H9 (cell line): ENCODE measurements at regions not wholly inside any gene's neighbourhood (a gene's known extent, or its start where the extent isn't known, plus 50 kb on each side); places are given as distances from the start of the nearest gene placed in this dataset.

Source experiments
- DNase-seq: peaks from one replicate; pipeline ENCODE4 v3.0.0-alpha.2; 2017
- H2AFZ ChIP-seq: one replicate; pipeline ENCODE4 v1.6.1; 2013; ENCODE audit warnings: mild to moderate bottlenecking, low read length, control low read depth, moderate library complexity
- H2AK5ac ChIP-seq: 2 replicates; pipeline ENCODE4 v1.6.1; 2013; ENCODE audit warnings: low read length, control low read depth, mixed read lengths; ENCODE audit not compliant: insufficient read length
- H2BK120ac ChIP-seq: one replicate; pipeline ENCODE4 v1.6.1; 2013; ENCODE audit warnings: low read depth, mild to moderate bottlenecking, low read length, control low read depth, inconsistent platforms; ENCODE audit not compliant: poor library complexity, severe bottlenecking
- H2BK12ac ChIP-seq: 2 replicates; pipeline ENCODE4 v1.6.1; 2013; ENCODE audit warnings: low read length, control low read depth, mixed read lengths, low read depth; ENCODE audit not compliant: insufficient read length
- H2BK15ac ChIP-seq: 2 replicates; pipeline ENCODE4 v1.6.1; 2013; ENCODE audit warnings: low read depth, low read length, control low read depth
- H2BK20ac ChIP-seq: one replicate; pipeline ENCODE4 v1.6.1; 2013; ENCODE audit warnings: low read depth, mild to moderate bottlenecking, low read length, control low read depth, inconsistent platforms; ENCODE audit not compliant: poor library complexity, severe bottlenecking
- H2BK5ac ChIP-seq: 2 replicates; pipeline ENCODE4 v1.6.1; 2013; ENCODE audit warnings: low read length, control low read depth, mixed read lengths; ENCODE audit not compliant: insufficient read length
- H3K14ac ChIP-seq: 2 replicates; pipeline ENCODE4 v1.6.1; 2013; ENCODE audit warnings: low read length, control low read depth; ENCODE audit not compliant: insufficient read depth
- H3K18ac ChIP-seq: 2 replicates; pipeline ENCODE4 v1.6.1; 2013; ENCODE audit warnings: low read depth, mild to moderate bottlenecking, mixed read lengths, low read length, control low read depth; ENCODE audit not compliant: insufficient read length
- H3K23ac ChIP-seq: 2 replicates; pipeline ENCODE4 v1.6.1; 2013; ENCODE audit warnings: low read length, control low read depth, mixed read lengths, low read depth; ENCODE audit not compliant: insufficient read length
- H3K23me2 ChIP-seq: 2 replicates; pipeline ENCODE4 v1.6.1; 2013; ENCODE audit warnings: low read depth, mild to moderate bottlenecking, mixed read lengths, low read length, control low read depth; ENCODE audit not compliant: insufficient read length, poor library complexity, severe bottlenecking
- H3K27ac ChIP-seq: 2 replicates; pipeline ENCODE4 v1.5.1; 2013; ENCODE audit warnings: low read length, control low read depth, mixed read lengths, low read depth; ENCODE audit not compliant: insufficient read length
- H3K27me3 ChIP-seq: 2 replicates; pipeline ENCODE4 v1.6.1; 2013; ENCODE audit warnings: low read length, control low read depth, inconsistent platforms; ENCODE audit not compliant: insufficient read depth
- H3K4ac ChIP-seq: 2 replicates; pipeline ENCODE4 v1.6.1; 2013; ENCODE audit warnings: low read depth, mild to moderate bottlenecking, control low read depth, inconsistent platforms, low read length, moderate library complexity
- H3K4me1 ChIP-seq: 2 replicates; pipeline ENCODE4 v1.6.1; 2013; ENCODE audit warnings: low read length, control low read depth, inconsistent platforms; ENCODE audit not compliant: insufficient read depth
- H3K4me2 ChIP-seq: 2 replicates; pipeline ENCODE4 v1.6.1; 2013; ENCODE audit warnings: low read length, control low read depth, mixed read lengths; ENCODE audit not compliant: insufficient read length, insufficient read depth
- H3K56ac ChIP-seq: 2 replicates; pipeline ENCODE4 v1.6.1; 2013; ENCODE audit warnings: low read depth, mild to moderate bottlenecking, mixed read lengths, low read length, control low read depth; ENCODE audit not compliant: insufficient read length
- H3K79me1 ChIP-seq: 2 replicates; pipeline ENCODE4 v1.6.1; 2013; ENCODE audit warnings: low read depth, mild to moderate bottlenecking, moderate library complexity, low read length, control low read depth, inconsistent platforms; ENCODE audit not compliant: insufficient read depth, poor library complexity, severe bottlenecking
- H3K79me2 ChIP-seq: 2 replicates; pipeline ENCODE4 v1.6.1; 2013; ENCODE audit warnings: low read length, control low read depth, inconsistent platforms; ENCODE audit not compliant: insufficient read depth
- H3K9ac ChIP-seq: 2 replicates; pipeline ENCODE4 v1.6.1; 2013; ENCODE audit warnings: low read length, control low read depth, mixed read lengths; ENCODE audit not compliant: insufficient read length; ENCODE audit errors: extremely low read depth
- H3K9me3 ChIP-seq: one replicate; pipeline ENCODE4 v1.6.1; 2013; ENCODE audit warnings: low read depth, low read length, inconsistent platforms; ENCODE audit not compliant: control insufficient read depth
- H3T11ph ChIP-seq: one replicate; pipeline ENCODE4 v1.6.1; 2013; ENCODE audit warnings: mild to moderate bottlenecking, low read length, control low read depth, inconsistent platforms
- H4K20me1 ChIP-seq: one replicate; pipeline ENCODE4 v1.6.1; 2013; ENCODE audit not compliant: control insufficient read depth, insufficient read length, insufficient read depth
- H4K5ac ChIP-seq: 2 replicates; pipeline ENCODE4 v1.6.1; 2013; ENCODE audit warnings: low read depth, mild to moderate bottlenecking, mixed read lengths, low read length, control low read depth; ENCODE audit not compliant: insufficient read length
- H4K8ac ChIP-seq: replicated peaks from 2 replicates; pipeline ENCODE4 v1.6.1; 2013; ENCODE audit warnings: low read length, control low read depth, mixed read lengths, low read depth; ENCODE audit not compliant: insufficient read length
- H4K91ac ChIP-seq: 2 replicates; pipeline ENCODE4 v1.6.1; 2013; ENCODE audit warnings: low read depth, mild to moderate bottlenecking, moderate library complexity, mixed read lengths, low read length, control low read depth; ENCODE audit not compliant: insufficient read length
- H3K27ac Mint-ChIP-seq, 3 experiments: 2 replicates in 2 of 3; 3 replicates in 1 of 3; pipeline ENCODE4 v1.8.0; 2020 to 2021; ENCODE audit warnings: mixed read lengths in 3 of 3, mild to moderate bottlenecking in 1 of 3, moderate library complexity in 1 of 3
- H3K27me3 Mint-ChIP-seq: 2 replicates; pipeline ENCODE4 v1.8.0; 2021; ENCODE audit warnings: low read depth, mild to moderate bottlenecking, moderate library complexity, mixed read lengths
- H3K36me3 Mint-ChIP-seq, 3 experiments: 2 replicates in 2 of 3; 3 replicates in 1 of 3; pipeline ENCODE4 v1.8.0; 2020 to 2021; ENCODE audit warnings: low read depth in 3 of 3, mixed read lengths in 3 of 3; ENCODE audit not compliant: insufficient read depth in 1 of 3
- H3K4me1 Mint-ChIP-seq, 2 experiments: 2 replicates each; pipeline ENCODE4 v1.8.0; 2020; ENCODE audit warnings: mixed read lengths in 2 of 2
- H3K4me3 Mint-ChIP-seq, 2 experiments: 2 replicates in 1 of 2; 3 replicates in 1 of 2; pipeline ENCODE4 v1.8.0; 2020 to 2021; ENCODE audit warnings: mild to moderate bottlenecking in 2 of 2, mixed read lengths in 2 of 2, moderate library complexity in 1 of 2
- H3K9me3 Mint-ChIP-seq, 2 experiments: 2 replicates in 1 of 2; 3 replicates in 1 of 2; pipeline ENCODE4 v1.8.0; 2020; ENCODE audit warnings: mild to moderate bottlenecking in 2 of 2, mixed read lengths in 2 of 2, moderate library complexity in 1 of 2
- WGBS: extraction: QIAGEN DNeasy Blood & Tissue Kit; methylation state at CpG from one replicate; pipeline ENCODE4 v1.1.7; 2013; ENCODE audit warnings: missing lambda C conversion rate, low lambda C conversion rate, mixed read lengths; ENCODE audit not compliant: insufficient read length; ENCODE audit errors: extremely low coverage; 5-methylcytosine and 5-hydroxymethylcytosine counted together
- TF ChIP-seq, protein P1 (sequence below): fragments of 200-600 bp; sonication (generic); conservative IDR thresholded peaks from 3 replicates; pipeline ENCODE4 v1.8.0; 2021; ENCODE audit warnings: antibody characterized with exemption, mild to moderate bottlenecking

DNA sequence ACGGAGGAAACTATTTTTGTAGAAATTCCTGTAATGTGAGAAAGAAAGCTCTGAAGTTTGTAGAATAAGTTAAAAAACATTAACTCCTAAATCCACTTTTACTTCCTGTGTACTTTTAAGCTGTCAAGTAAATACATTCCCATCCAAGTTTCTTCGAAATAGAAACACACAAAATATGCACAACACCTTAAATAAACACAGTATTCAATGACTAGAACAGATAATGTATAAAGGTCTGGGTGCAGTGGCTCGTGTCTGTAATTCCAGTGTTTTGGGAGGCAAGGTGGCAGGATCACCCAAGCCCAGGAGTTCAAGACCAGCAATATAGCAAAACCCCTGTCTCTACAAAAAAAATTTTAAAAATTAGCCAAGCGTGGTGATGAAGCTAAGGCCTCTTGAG is 121.9 kb upstream of the ODAD2 start:
- Histone ChIP-seq H3K23ac (no peak overlapping the region), H3K4me2 (no peak overlapping the region), H3K79me2 (no peaks in the 10 kb centered on the region), H3K14ac (no peak overlapping the region), H3K27ac (no peak overlapping the region), H3K18ac (no peak overlapping the region), H3K9ac (no peak overlapping the region), H2BK15ac (no peak overlapping the region), H3T11ph (no peak overlapping the region), H3K4ac (no peak overlapping the region), H2BK120ac (no peak overlapping the region), H3K27me3 (no peaks in the 10 kb centered on the region), H2BK5ac (no peak overlapping the region), H3K9me3 (no peaks in the 10 kb centered on the region), H2AK5ac (no peak overlapping the region), H4K91ac (no peak overlapping the region), H3K56ac (no peak overlapping the region), H3K23me2 (no peaks in the 10 kb centered on the region), H4K20me1 (no peaks in the 10 kb centered on the region), H2BK20ac (no peak overlapping the region), H2AFZ (no peak overlapping the region), H2BK12ac (no peak overlapping the region), H3K79me1 (no peaks in the 10 kb centered on the region), H4K8ac (no peak overlapping the region), H4K5ac (no peak overlapping the region), H3K4me1 (no peaks in the 10 kb centered on the region; the same call in 1 of the 2 replicates)
- no peaks in the 10 kb centered on the region for H3K9me3 Mint-ChIP-seq
- no peak for DNase-seq
- peak overlapping the region; percentile 30 to 74 (median 45); a peak in 3 of 7 replicates for H3K27ac Mint-ChIP-seq
- no peaks in the 10 kb centered on the region for H3K36me3 Mint-ChIP-seq
- no peak overlapping the region for H3K4me3 Mint-ChIP-seq
- H3K27me3 Mint-ChIP-seq = no peaks in the 10 kb centered on the region
- TF ChIP-seq, protein P1, sequence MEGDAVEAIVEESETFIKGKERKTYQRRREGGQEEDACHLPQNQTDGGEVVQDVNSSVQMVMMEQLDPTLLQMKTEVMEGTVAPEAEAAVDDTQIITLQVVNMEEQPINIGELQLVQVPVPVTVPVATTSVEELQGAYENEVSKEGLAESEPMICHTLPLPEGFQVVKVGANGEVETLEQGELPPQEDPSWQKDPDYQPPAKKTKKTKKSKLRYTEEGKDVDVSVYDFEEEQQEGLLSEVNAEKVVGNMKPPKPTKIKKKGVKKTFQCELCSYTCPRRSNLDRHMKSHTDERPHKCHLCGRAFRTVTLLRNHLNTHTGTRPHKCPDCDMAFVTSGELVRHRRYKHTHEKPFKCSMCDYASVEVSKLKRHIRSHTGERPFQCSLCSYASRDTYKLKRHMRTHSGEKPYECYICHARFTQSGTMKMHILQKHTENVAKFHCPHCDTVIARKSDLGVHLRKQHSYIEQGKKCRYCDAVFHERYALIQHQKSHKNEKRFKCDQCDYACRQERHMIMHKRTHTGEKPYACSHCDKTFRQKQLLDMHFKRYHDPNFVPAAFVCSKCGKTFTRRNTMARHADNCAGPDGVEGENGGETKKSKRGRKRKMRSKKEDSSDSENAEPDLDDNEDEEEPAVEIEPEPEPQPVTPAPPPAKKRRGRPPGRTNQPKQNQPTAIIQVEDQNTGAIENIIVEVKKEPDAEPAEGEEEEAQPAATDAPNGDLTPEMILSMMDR = no peak
- no CpG with 5 or more reads among the region's 4 CpGs for WGBS
- peaks cover 20 to 33% of the 10 kb centered on the region in 2 experiments for H3K4me1 Mint-ChIP-seq
